GM23338 (cell line): ENCODE measurements at regions not wholly inside any gene's neighbourhood (a gene's known extent, or its start where the extent isn't known, plus 50 kb on each side); places are given as distances from the start of the nearest gene placed in this dataset.

Experiments used
- ATAC-seq: fragments of 200-7000 bp; cut with Tn5 transposase; 3 replicates; pipeline ENCODE4 v1.9.1; 2020
- DNase-seq: peaks from one replicate; pipeline ENCODE4 v3.0.0-alpha.2; 2015; ENCODE audit warnings: low spot score
- H2AFZ ChIP-seq: fragments of 200-600 bp; sonication (generic); 2 replicates; pipeline ENCODE4 v1.8.0; 2016; ENCODE audit warnings: antibody characterized with exemption, mild to moderate bottlenecking, moderate library complexity
- H3F3A ChIP-seq: fragments of 200-600 bp; sonication (generic); replicated peaks from 2 replicates; pipeline ENCODE4 v1.8.0; 2017; ENCODE audit warnings: antibody characterized with exemption, mixed run types, low read depth
- H3K27ac ChIP-seq: fragments of 200-600 bp; sonication (generic); 2 replicates; pipeline ENCODE4 v1.6.1; 2016; ENCODE audit warnings: low read depth
- H3K27me3 ChIP-seq: fragments of 200-600 bp; sonication (generic); 2 replicates; pipeline ENCODE4 v1.8.0; 2016; ENCODE audit warnings: mild to moderate bottlenecking, mixed run types, moderate library complexity; ENCODE audit not compliant: insufficient read depth
- H3K36me3 ChIP-seq: fragments of 200-600 bp; sonication (generic); 2 replicates; pipeline ENCODE4 v1.8.0; 2016; ENCODE audit warnings: mild to moderate bottlenecking; ENCODE audit not compliant: insufficient read depth
- H3K4me1 ChIP-seq: fragments of 200-600 bp; sonication (generic); 2 replicates; pipeline ENCODE4 v1.8.0; 2016; ENCODE audit warnings: mild to moderate bottlenecking, moderate library complexity; ENCODE audit not compliant: insufficient read depth
- H3K4me2 ChIP-seq: fragments of 200-600 bp; sonication (generic); 2 replicates; pipeline ENCODE4 v1.7.1; 2017; ENCODE audit warnings: mixed run types
- H3K4me3 ChIP-seq: fragments of 200-600 bp; sonication (generic); 2 replicates; pipeline ENCODE4 v1.6.1; 2016; ENCODE audit warnings: mixed run types
- H3K79me2 ChIP-seq: fragments of 200-600 bp; sonication (generic); replicated peaks from 2 replicates; pipeline ENCODE4 v1.8.0; 2017; ENCODE audit warnings: mild to moderate bottlenecking; ENCODE audit not compliant: insufficient read depth
- H3K9me2 ChIP-seq: fragments of 200-600 bp; sonication (generic); 2 replicates; pipeline ENCODE4 v1.8.0; 2017; ENCODE audit not compliant: insufficient read depth
- H4K20me1 ChIP-seq: fragments of 200-600 bp; sonication (generic); replicated peaks from 2 replicates; pipeline ENCODE4 v1.8.0; 2017; ENCODE audit warnings: mild to moderate bottlenecking; ENCODE audit not compliant: insufficient read depth
- H3K27ac Mint-ChIP-seq: 2 replicates; pipeline ENCODE4 v1.8.0; 2020; ENCODE audit warnings: inconsistent platforms, mild to moderate bottlenecking, moderate library complexity, mixed read lengths
- H3K27me3 Mint-ChIP-seq: 3 replicates; pipeline ENCODE4 v1.8.0; 2022; ENCODE audit warnings: low read depth, mild to moderate bottlenecking, moderate library complexity, mixed read lengths, inconsistent platforms; ENCODE audit not compliant: insufficient read depth, poor library complexity
- H3K36me3 Mint-ChIP-seq: 3 replicates; pipeline ENCODE4 v1.8.0; 2021; ENCODE audit warnings: low read depth, mild to moderate bottlenecking, inconsistent platforms, moderate library complexity, mixed read lengths
- H3K4me1 Mint-ChIP-seq: 3 replicates; pipeline ENCODE4 v1.8.0; 2020; ENCODE audit warnings: mild to moderate bottlenecking, inconsistent platforms, mixed read lengths
- H3K4me3 Mint-ChIP-seq: 3 replicates; pipeline ENCODE4 v1.8.0; 2021; ENCODE audit warnings: moderate library complexity, mild to moderate bottlenecking, inconsistent platforms, mixed read lengths
- H3K9me3 Mint-ChIP-seq: 3 replicates; pipeline ENCODE4 v1.8.0; 2020; ENCODE audit warnings: moderate library complexity, mild to moderate bottlenecking, inconsistent platforms, mixed read lengths
- CREB1 ChIP-seq: fragments of 250-450 bp; sonication (Bioruptor Pico); IDR thresholded peaks from 2 replicates; pipeline ENCODE4 v1.5.0; 2020; ENCODE audit warnings: low read depth, mild to moderate bottlenecking, moderate library complexity
- EZH2 ChIP-seq: fragments of 200-600 bp; sonication (generic); IDR thresholded peaks from one replicate; pipeline ENCODE4 v1.8.0; 2017; ENCODE audit warnings: antibody characterized with exemption, mild to moderate bottlenecking, low read depth; ENCODE audit not compliant: unreplicated experiment
- EZH2phosphoT487 ChIP-seq: fragments of 200-600 bp; sonication (generic); IDR thresholded peaks from one replicate; pipeline ENCODE4 v1.8.1; 2018; ENCODE audit warnings: antibody characterized with exemption; ENCODE audit not compliant: unreplicated experiment
- STAT1 ChIP-seq: IDR thresholded peaks from one replicate; pipeline ENCODE4 v1.6.1; 2016; ENCODE audit warnings: antibody characterized with exemption; ENCODE audit not compliant: unreplicated experiment
- ZNF114 ChIP-seq: fragments of 250-450 bp; sonication (Bioruptor Pico); IDR thresholded peaks from 2 replicates; pipeline ENCODE4 v1.5.0; 2020; ENCODE audit warnings: mild to moderate bottlenecking, moderate library complexity
- TF ChIP-seq, protein P1 (sequence below): IDR thresholded peaks from one replicate; pipeline ENCODE4 v1.6.1; 2018; ENCODE audit warnings: antibody characterized with exemption; ENCODE audit not compliant: unreplicated experiment
- TF ChIP-seq, protein P2 (sequence below), 2 experiments: fragments of 200-600 bp in 1 of 2; sonication (generic) in 1 of 2; conservative IDR thresholded peaks; 2 replicates each; pipeline versions ENCODE4 v1.5.1 to v1.6.1; 2016 to 2017; ENCODE audit warnings: antibody characterized with exemption in 2 of 2, low read depth in 2 of 2, mild to moderate bottlenecking in 2 of 2, moderate library complexity in 1 of 2

DNA sequence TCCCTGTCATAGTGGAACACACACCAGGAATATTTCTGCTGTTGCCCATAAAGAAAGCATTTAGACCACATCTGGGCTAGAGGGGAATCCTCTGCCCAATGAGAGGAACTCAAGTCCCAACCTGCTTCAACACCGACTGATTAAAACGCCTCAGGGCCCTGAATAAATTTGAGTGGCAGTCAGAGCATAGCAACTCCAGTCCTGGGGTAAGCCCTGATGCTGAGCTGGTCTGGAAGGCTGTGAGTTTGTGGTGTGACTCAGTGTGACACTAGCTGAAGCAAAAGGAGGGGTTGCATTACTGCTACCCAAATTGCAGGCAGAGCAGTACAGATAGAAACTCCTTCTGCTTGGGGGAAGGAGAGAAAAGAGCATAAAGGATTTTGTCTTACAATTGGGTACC is 148.3 kb downstream of the PRDM9 start:
- H3K9me3 Mint-ChIP-seq = no peaks in the 10 kb centered on the region
- Histone ChIP-seq H3K27me3 (no peaks in the 10 kb centered on the region), H3K27ac (no peak overlapping the region), H3K9me2 (no peaks in the 10 kb centered on the region), H3K79me2 (no peaks in the 10 kb centered on the region), H4K20me1 (no peaks in the 10 kb centered on the region), H2AFZ (no peak overlapping the region), H3K4me2 (no peak overlapping the region), H3K4me1 (no peaks in the 10 kb centered on the region), H3F3A (no peaks in the 10 kb centered on the region), H3K4me3 (no peak overlapping the region), H3K36me3 (no peaks in the 10 kb centered on the region)
- DNase-seq = no peak
- H3K27ac Mint-ChIP-seq = no peak overlapping the region; the same call in 1 of the 2 replicates
- TF ChIP-seq, protein P1, sequence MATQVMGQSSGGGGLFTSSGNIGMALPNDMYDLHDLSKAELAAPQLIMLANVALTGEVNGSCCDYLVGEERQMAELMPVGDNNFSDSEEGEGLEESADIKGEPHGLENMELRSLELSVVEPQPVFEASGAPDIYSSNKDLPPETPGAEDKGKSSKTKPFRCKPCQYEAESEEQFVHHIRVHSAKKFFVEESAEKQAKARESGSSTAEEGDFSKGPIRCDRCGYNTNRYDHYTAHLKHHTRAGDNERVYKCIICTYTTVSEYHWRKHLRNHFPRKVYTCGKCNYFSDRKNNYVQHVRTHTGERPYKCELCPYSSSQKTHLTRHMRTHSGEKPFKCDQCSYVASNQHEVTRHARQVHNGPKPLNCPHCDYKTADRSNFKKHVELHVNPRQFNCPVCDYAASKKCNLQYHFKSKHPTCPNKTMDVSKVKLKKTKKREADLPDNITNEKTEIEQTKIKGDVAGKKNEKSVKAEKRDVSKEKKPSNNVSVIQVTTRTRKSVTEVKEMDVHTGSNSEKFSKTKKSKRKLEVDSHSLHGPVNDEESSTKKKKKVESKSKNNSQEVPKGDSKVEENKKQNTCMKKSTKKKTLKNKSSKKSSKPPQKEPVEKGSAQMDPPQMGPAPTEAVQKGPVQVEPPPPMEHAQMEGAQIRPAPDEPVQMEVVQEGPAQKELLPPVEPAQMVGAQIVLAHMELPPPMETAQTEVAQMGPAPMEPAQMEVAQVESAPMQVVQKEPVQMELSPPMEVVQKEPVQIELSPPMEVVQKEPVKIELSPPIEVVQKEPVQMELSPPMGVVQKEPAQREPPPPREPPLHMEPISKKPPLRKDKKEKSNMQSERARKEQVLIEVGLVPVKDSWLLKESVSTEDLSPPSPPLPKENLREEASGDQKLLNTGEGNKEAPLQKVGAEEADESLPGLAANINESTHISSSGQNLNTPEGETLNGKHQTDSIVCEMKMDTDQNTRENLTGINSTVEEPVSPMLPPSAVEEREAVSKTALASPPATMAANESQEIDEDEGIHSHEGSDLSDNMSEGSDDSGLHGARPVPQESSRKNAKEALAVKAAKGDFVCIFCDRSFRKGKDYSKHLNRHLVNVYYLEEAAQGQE = no peak
- TF ChIP-seq EZH2 (no peak), CREB1 (CRISPR knock-in tag) (no peak), ZNF114 (CRISPR knock-in tag) (no peak), EZH2phosphoT487 (no peak), STAT1 (no peak)
- TF ChIP-seq, protein P2, sequence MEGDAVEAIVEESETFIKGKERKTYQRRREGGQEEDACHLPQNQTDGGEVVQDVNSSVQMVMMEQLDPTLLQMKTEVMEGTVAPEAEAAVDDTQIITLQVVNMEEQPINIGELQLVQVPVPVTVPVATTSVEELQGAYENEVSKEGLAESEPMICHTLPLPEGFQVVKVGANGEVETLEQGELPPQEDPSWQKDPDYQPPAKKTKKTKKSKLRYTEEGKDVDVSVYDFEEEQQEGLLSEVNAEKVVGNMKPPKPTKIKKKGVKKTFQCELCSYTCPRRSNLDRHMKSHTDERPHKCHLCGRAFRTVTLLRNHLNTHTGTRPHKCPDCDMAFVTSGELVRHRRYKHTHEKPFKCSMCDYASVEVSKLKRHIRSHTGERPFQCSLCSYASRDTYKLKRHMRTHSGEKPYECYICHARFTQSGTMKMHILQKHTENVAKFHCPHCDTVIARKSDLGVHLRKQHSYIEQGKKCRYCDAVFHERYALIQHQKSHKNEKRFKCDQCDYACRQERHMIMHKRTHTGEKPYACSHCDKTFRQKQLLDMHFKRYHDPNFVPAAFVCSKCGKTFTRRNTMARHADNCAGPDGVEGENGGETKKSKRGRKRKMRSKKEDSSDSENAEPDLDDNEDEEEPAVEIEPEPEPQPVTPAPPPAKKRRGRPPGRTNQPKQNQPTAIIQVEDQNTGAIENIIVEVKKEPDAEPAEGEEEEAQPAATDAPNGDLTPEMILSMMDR (conservative IDR thresholded peaks at IDR 0.05; ENCODE audit: low read depth in 2 of 2) = no peak
- no peaks in the 10 kb centered on the region for H3K36me3 Mint-ChIP-seq
- ATAC-seq = no peak
- H3K27me3 Mint-ChIP-seq = peaks cover 1% of the 10 kb centered on the region
- no peak overlapping the region for H3K4me3 Mint-ChIP-seq
- peaks cover 5% of the 10 kb centered on the region; the same call in 2 of the 3 replicates for H3K4me1 Mint-ChIP-seq

DNA sequence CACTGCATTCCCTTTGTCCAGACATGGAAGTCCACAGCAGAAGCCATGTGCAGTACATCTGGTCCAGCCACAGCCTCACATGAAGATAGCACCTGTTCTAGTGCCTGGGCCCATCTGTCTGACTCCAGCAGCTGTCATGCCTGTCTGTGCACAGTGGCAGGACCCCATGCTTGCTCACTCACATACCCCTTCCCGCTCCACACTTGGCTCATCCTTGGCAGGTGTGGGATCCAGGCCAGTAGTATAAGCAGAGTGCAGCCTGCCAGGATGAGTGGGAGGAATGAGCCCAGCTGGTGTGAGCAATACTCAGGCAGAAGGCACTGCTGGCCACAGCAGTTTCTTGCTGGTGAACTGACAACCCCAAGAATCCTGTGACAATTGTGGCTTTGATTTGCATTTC is 168.0 kb downstream of the PRDM9 start:
- peaks cover 14% of the 10 kb centered on the region; the same call in 2 of the 3 replicates for H3K36me3 Mint-ChIP-seq
- no peak for DNase-seq
- peaks cover 3% of the 10 kb centered on the region for H3K27me3 Mint-ChIP-seq

More for the DNA sequence above, 168.0 kb downstream of the PRDM9 start:
- Mint-ChIP-seq H3K27ac (no peak overlapping the region), H3K9me3 (peaks cover 20% of the 10 kb centered on the region), H3K4me1 (no peaks in the 10 kb centered on the region), H3K4me3 (no peak overlapping the region)
- no peak for TF ChIP-seq STAT1
- TF ChIP-seq, protein P2 (conservative IDR thresholded peaks at IDR 0.05; ENCODE audit: low read depth in 2 of 2) = no peak
- no peaks in the 10 kb centered on the region for H3F3A ChIP-seq
- H2AFZ ChIP-seq = no peak overlapping the region
- no peaks in the 10 kb centered on the region for H4K20me1 ChIP-seq
- no peaks in the 10 kb centered on the region for H3K27me3 ChIP-seq
- H3K79me2 ChIP-seq = no peaks in the 10 kb centered on the region
- H3K4me2 ChIP-seq = no peak overlapping the region
- no peaks in the 10 kb centered on the region for H3K9me2 ChIP-seq
- H3K27ac ChIP-seq = no peak overlapping the region
- no peaks in the 10 kb centered on the region for H3K4me1 ChIP-seq
- no peak overlapping the region for H3K4me3 ChIP-seq
- no peak for ATAC-seq
- no peaks in the 10 kb centered on the region; the same call in 1 of the 2 replicates for H3K36me3 ChIP-seq
